COLO829 (cell line): ENCODE measurements at regions not wholly inside any gene's neighbourhood (a gene's known extent, or its start where the extent isn't known, plus 50 kb on each side); places are given as distances from the start of the nearest gene placed in this dataset.

Experiments
- DNase-seq: peaks from one replicate; pipeline ENCODE4 v3.0.0; 2012; ENCODE audit warnings: low spot score

DNA sequence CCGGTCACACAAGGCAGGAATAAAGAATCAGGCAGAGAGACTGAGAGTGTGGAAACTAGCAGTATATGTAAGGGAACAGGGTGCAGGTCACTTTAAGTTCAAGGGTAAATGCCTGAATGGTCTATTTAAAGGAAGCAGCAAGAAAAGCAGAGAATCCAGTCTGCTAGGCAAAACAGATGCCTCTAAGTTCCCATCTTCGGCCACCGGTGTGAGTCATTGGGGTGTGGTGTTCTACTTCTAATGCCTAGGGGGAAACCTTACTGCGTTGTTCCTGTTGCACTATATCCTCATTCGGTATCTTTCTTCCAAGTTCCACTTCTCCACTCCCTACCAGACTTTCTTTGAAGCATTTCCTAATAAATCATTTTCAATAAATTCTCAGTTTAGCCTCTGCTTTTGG is 259.9 kb downstream of the HHIPL2 start:
- peak; percentile 85 for DNase-seq

DNA sequence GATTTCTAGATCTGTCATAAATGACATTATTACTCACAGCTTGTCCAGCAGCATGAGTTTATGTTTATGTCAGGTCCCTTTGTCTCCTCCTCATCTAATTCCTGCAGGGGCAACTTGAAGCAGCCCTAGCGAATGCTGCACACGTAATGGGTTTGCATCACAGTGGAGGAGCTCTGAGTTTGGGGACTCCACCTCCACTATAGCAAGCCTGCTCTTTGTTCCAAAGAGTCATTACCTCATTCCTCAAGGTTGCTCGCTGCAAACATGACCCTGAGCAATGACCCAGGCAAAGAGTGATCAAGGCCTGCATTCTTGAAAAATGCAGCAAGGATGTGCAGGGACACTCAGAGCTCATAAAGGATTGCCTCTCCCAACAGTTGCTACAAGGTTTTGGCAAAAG is 261.9 kb downstream of the HHIPL2 start:
- DNase-seq: no peak

DNA sequence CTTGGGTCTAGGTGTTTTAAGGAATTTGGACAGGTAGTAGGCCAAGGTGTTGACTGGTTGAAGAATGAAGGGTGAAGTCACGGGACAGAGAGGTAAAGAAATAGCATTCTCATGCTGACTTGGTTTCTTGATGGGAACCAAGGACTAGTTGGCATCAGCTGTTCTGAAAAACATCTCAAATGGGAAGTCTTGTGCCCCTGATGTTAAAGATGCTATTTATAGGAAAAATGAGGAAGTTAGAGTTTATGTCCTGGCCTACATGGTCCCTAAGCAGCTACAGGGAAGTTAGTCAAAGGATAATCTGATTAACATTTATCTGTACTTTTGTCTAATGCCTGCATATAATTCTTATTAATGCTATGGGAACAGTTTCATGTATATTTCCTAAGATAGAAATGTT is 262.4 kb downstream of the HHIPL2 start:
- DNase-seq: no peak

DNA sequence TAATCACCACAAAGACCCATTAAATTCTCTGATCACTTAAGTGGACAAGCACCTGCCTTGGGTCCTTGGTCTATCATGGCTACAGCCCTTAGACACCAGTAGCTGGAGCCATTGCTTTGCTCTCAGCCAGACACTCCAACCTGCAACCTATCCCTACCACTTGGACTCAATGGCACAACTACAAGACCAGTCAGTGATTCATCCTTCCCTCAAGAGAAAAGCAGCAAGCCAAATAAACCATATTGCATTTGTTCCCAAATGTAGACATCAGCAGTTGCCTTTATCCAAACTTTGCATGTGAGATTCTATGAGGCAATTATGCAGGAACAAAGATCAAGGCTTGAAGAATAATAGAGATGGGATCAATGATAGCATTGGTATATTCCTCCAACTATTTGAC is 263.4 kb downstream of the HHIPL2 start:
- no peak for DNase-seq

DNA sequence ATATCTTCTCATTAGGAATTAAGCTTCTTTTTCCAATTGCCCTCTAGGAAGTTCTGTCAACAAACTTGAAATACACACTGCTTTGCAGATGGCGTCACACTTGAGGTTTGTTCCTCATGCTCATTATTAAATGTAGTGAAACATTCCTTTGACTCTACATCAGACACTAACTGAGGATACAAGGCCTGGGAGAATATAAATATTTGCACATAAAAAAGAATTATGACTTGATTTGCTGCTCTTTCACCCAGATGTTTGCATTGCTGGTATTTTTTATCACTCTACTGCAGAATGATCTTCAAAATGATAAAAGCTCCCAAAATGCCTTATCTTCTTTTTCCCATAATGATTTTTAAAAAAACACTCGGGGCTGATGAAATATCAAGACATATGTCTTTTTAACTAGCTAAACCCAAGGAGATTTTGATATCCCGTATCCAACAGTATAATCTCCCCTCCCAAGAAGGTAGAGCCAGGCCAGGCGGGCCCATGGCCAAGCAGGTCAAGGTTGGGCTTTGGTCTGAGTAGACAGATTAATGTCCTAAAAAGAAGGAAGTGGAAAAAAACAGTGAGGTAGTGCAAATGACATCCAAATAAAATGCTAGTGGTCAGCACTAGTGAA is 264.6 kb downstream of the HHIPL2 start:
- DNase-seq: no peak

DNA sequence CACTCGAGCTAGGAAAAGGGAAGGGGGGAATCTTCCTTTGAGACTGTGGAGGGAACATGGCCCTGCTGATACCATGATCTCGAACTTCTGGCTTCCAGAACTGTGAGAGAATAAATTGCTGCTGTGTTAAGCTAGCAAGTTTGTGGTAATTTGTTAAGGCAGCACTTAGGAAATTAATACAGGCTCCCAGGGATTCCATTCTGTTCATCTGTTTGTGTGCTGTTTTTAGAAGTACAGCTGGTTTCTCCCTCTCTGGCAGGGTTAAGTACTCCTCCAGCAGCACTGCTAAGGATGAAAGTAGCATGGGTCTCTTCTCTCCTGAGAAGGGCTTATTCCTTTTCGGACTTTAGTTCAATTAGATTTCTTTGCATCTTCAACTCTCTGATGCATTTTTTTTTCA is 268.3 kb downstream of the HHIPL2 start:
- DNase-seq: no peak

DNA sequence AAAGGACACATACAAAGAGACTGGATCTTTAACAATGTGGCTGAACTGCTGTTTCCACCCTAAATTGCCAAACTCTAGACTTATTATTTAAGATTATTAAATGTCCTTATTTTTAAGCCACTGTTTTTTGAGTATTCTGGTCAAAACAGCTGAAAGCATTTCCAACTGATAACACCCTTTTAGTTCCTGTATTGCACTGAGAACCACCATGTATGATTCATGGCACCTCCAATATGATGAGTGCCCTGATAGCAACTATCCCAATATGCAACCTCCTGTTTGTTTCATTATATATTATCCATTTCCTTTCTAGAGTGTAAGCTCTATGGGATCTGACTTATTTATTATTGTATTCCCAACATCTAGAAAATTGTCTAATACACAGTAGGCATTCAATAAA is 269.4 kb downstream of the HHIPL2 start:
- no peak for DNase-seq

DNA sequence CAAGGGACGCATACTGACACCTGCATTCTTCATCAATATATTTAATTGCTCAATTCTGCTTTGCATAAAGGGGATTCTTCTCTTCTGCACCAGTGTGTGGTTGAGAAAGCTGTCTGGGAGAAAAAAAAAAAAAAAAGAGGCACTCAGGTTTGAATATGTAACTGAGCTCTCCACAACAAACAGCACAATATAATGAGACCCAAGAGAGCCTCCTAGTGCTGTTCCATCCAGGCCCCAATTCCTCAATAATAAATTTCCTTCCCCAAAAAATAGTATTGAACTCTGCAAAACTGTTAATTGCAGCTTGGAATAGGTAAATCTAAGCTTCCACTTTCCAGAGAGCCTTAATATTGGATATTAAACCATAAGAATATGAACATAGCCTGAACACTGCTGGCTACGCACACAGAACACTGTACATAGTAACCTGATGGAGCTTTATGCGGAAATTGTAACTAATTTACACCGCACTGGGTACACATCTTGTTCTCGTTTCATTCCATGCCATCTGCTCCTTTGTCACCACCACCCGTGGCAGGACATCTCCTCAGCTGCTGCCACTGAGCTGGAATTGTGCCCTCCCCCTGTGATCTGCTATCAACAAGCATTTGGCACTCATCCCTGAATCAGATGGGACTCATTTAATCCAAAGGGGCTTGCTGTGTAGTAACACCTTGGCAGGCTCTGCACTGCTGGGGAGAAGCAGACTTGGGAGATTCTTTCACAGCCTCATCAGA is 272.0 kb downstream of the HHIPL2 start:
- DNase-seq: no peak

DNA sequence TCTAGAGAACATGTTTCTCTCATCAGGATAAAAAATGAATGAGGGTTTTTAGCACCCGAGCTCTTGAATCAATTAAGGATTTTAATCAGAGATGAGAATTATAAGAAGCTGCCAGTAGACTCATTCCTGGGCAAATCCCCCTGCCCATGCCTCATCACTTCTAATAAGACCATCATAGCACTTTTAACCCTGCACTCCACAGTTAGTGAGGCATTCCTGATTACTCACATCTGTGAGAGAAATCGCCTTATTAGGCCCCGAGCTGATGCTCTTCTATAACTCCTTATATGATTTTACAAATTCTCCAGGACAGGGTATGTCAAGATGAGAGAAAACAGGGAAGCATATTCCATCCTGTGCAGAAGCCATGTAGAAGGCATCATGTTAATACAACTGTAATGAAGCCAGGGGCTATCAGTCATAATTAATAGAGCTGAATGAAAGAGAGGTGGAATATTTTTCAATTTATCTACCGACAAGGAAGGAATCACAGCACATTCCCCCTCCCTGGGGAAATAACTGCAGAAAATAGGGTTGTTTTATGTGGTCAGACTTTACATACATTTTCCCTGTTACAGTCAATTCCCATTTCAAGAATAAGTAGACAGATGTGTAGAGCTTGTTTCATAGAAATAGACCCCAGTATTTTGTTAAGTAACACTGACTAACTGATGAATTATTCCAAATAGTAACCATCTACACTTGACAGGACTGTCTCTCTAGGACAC is 272.7 kb downstream of the HHIPL2 start:
- no peak for DNase-seq

DNA sequence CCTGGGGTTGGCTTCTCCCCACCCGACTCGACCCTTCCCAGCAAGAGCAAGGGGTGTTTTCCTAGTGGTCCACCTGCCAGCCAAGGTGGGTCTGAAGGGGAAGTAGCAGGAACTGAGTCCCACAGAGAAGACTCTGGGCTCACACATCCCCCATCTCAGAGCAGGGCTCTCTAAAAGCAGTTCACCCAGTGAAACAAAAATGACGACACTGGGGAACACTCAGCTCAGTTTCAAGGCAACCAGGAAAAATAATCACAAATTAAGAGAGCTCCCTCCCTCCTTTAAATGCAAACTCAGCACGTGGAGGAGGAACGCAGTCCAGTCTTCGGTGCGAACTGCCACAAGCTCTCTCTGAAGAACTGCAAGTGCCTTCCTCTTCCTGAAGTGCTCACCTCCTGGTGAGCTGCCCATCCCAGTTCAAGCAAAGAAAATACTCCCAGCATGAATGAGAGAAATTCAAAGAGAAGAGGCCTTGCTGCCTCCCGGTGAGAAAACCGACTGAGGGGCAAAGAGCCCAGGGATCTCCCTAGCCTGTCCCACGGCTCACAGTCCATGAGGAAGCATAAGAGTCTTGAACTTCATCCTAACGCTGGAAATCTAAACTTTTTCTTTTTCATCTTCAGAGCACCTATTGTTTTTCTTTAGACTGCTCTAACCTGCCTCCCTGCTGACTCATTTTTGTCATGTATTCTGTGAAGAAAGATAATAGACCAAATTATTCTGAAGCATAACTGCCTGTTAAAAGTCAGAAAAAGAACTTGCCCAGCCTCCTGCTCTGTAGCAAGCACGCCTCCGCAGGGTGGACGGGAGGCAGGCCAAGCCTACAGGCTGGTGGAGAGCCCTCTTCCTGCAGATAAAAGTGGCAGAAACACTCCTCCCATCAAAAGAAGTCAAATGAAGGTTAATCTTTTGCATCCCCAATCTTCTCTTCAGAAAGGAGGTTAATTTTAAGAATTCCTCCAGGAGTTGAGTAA is 281.4 kb downstream of the HHIPL2 start:
- DNase-seq: no peak

DNA sequence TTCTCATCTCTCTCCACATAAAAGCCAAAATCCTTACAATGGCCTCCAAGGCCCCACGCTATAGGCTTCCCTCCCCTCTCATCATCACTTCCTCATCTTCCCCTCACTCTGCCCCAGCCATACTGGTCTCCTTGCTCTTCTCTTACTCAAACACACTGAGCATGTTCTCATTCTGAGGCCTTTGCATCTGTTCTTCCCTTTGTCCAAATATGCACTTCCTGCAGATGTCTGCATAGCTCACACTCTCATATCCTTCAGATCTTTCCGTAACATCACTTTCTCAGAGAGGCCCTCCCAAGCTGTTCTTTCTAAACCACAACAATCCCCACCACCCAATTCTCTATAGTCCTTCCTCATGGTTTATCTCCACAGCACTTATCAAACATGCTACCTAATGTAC is 284.1 kb downstream of the HHIPL2 start:
- DNase-seq: no peak

DNA sequence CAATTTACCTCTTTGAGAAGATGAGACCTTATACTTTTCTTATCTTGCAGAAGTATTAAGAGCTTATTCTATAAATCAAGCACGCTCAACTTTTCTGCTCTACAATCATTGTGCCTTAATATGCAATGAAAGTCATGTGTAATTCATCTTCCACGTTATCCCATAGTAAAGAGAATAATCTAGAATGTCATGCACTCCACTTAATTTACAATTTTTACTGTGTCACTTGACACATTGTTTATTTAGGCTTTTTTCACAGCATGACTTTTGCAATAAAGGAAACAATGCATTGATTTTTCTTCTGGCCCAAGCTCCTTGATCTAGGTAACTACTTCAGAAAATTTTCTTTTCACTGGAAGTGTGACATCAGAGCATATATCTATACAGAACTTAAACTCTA is 290.9 kb downstream of the HHIPL2 start:
- no peak for DNase-seq

DNA sequence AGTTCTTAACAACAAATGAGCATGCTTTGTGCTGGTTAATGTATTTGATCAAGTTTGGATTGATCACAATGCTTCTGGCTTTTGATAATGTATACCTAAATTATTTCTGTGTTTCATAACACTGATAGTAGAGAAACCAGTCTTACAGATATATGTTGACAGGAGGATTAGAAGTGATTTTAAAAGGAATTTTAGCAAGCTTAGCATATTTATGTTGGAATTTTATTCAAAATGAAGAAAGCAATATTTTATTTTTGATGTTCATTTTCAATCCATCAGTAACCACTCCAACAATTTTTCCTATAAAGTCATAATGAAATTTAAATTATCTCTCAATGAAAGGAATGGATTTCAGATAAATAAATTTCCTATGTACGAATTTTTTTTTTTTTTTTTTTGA is 291.8 kb downstream of the HHIPL2 start:
- DNase-seq: no peak

DNA sequence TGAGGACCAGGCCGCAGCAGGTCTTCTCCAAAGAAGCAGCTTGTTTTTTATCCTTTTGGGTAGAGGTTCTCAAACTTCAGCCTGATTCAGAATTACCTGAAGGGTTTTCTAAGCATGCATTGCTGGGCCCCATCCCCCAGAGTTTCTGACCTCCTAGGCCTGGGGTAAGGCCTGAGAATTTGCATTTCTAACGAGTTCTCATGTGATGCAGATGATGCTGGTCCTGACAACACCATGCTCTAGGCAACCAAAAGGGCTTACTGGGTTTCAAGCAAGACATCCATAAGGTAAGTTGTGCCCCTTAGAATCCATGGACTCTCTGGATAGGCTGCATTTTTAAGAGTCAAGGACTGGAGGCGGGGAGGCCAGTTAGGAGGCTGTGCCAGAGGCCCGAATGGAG is 295.1 kb downstream of the HHIPL2 start:
- no peak for DNase-seq

DNA sequence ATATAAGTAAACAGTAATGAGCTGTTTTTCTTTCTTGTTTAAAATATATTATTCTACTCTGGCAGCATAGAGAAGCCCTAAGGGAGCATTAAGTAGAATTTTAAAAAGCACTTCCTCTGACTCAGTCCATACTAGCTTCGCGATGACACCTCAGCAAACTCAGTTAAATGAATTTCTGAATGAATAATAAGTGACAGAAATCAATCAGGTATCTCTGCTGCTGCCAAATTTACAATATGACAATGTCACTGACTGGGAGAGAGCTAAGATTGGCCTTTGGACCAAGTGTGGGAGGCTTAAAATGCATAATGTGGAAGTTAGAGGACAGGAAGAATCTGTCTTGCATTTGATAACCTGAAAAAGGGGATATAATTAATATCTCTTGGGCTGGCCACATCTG is 296.1 kb downstream of the HHIPL2 start:
- no peak for DNase-seq

DNA sequence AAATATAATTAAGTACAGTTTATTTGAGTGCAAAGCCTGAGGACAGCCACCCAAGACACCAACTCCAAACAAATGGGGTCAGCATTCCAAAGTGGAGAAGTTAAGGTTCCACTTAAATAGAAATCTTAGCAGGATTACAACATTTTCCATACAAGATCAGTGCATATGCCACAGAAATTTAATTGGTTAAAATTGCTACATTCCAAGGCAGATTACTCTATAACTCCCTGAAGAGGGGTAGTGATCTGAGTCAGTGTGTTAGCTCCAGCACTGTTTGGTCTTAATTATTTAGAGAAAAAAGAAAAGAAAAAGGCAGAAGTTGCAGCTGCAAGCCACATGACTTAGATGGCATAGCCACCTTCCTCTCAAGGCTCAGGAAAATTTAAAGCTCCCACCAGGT is 297.5 kb downstream of the HHIPL2 start:
- no peak for DNase-seq

DNA sequence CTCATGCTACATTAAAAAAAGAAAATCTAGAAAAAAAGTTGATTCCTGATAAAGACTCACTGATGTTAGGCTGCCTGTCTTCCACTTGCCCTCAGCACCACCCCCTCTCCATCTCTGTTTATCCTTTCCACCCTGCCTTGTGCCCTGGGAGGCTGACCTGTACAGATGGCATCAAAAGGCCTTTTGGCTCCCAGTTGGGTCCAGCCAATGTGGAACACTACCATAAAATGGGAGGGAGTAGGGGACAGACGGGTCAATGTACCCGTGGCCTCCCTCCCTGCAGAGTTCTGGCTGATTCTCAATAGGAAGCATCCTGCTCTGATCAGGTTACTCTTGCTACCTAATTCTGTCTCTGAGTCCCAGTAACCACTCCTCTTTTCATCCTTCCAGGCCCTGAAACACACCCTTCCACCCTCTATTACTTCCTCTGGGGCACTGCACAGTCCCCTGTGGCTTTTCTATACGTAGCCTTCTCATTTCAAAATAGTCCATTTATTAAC is 300.0 kb downstream of the HHIPL2 start:
- DNase-seq: no peak

DNA sequence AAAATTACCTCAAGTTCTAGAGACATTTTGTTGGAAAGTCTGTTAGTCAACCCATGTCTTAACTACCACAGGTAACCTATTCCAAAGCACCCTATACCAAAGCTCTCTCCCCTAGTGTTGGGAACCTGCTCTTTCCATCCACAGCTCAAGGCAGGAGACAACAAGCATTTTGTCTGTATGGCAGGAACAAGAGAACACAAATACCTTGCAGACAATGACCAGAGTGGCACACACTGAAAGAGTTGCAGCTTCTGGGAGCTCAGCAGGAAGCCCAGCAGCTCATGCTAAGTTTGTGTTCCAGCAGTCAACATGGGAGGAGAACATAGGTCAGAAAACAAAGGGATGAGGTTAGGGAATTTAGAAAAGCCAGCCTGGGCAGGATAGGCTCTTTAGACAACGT is 300.8 kb downstream of the HHIPL2 start:
- DNase-seq: no peak

DNA sequence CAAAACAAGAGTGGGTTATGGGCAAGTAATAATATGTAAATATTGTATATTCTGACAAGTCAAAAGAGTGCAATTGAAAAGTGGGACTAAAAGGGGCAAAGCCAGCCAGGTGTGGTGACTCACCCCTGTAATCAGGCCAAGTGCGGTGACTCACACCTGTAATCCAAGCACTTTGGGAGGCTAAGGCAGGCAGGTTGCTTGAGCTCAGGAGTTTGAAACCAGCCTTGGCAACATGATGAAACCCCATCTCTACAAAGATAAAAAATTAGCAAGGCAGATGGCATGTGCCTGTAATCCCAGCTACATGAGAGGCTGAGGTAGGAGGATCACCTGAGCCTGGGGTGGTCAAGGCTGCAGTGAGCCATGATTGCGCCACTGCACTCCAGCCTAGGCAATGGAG is 304.0 kb downstream of the HHIPL2 start:
- no peak for DNase-seq

DNA sequence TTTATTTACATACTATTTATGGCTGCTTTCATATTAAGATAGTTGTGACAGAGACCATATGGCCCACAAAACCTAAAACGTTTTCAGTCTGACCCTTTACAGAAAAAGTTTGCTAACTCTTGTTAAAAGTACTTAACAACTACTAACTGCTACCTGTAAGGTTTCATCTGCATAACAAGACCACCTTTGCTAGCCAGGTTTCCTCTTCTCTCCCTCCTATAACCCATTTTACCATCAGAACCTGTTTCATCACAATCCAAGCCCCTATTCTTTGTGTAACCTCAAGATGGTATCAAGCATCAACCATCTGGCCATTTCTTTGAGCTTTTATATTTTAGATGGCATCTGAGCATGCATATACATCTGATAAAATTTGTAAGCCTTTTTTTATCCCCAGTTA is 305.4 kb downstream of the HHIPL2 start:
- DNase-seq: no peak

DNA sequence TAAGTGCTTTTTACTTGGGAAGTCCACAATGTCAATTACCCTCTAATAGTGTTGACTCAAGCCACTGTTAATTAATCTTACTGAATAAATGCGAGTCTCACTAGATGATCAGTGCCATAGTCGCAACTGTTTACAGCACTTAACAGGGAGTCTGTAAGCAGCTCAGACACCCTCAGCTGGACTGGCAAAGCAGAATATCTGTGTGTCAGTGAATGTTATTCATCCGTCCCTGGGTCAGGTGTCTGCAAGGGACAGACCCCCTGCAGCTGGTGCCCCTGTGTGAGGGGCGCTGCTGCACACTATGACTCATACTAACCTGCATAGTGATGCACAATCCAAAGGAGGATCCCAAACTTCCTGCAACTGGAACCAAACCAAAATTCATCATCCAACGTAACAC is 306.5 kb downstream of the HHIPL2 start:
- no peak for DNase-seq

DNA sequence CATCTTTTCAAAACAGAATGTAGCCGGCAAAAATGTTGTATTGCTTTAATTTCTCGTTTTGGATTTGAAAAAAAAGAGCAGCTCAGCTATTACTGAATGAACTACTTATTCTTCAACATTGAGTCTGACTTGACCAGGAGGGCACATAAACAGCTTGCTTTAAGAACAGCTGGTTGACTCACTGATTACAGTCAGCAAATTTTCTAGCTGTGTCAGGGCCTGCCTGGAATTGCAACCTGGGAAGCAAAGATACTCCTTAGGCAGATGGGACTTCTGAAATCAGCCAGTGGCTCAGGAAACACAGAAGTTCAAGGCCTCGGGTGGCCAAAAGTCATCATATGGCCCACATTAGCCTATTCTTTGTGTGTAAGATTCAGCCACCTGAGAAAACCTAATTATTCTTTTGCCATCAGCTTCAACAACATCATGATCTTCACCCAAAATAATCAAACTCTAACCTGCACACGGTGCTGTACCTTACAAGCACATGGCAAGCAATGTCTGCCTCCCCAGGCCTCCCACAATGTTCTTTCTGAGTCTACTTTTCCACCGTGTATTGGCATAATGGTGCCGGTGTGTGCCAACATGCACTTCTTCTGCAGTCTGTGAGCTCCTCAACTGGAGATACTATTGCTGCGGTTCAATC is 307.2 kb downstream of the HHIPL2 start:
- peak; percentile 39 for DNase-seq
